ENCODE measurements at regions not wholly inside any gene's neighbourhood (a gene's known extent, or its start where the extent isn't known, plus 50 kb on each side); places are given as distances from the start of the nearest gene placed in this dataset.

DNA sequence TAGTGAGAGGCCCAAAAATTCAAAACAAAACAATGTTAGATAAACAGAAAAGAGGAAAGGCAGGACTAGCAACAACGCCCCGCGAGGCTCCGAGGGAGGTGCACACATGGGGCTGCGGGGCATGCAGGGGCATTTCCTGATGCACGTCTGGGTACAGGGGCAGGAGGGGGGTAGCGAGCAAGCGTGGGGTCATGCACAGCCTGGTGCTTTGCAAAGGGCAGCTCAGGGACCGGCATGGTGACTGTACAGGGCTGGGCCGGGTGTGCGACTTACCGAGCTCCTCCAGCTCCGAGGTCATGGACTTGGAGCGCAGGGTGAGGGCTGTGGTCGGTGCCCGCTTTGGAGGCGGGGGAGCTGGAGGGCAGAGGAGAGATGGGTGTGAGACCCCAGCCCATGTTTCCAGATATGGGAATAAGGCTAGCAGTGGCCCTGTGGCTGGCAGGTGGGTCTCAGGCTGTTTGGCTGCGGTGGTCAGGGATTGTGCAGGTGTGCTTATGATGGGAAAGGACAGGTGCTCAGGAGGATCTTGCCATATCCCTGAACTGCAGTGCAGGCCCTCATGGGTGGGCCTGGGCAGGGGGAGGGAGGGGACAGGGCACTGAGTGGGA is 103.7 kb downstream of the CTTN start:
- Histone ChIP-seq H3K27me3 (no peaks in the 10 kb centered on the region), H3K4me1 (no peaks in the 10 kb centered on the region), H3K4me3 (replicated peaks in 1 of 3) (no peak overlapping the region), H3K36me3 (no peaks in the 10 kb centered on the region), H3K9me3 (no peaks in the 10 kb centered on the region), H3K27ac (no peak overlapping the region)
- intact Hi-C loops (cut with DNase I), result no loop called here
- no peak for DNase-seq
- TF ChIP-seq, protein P1, sequence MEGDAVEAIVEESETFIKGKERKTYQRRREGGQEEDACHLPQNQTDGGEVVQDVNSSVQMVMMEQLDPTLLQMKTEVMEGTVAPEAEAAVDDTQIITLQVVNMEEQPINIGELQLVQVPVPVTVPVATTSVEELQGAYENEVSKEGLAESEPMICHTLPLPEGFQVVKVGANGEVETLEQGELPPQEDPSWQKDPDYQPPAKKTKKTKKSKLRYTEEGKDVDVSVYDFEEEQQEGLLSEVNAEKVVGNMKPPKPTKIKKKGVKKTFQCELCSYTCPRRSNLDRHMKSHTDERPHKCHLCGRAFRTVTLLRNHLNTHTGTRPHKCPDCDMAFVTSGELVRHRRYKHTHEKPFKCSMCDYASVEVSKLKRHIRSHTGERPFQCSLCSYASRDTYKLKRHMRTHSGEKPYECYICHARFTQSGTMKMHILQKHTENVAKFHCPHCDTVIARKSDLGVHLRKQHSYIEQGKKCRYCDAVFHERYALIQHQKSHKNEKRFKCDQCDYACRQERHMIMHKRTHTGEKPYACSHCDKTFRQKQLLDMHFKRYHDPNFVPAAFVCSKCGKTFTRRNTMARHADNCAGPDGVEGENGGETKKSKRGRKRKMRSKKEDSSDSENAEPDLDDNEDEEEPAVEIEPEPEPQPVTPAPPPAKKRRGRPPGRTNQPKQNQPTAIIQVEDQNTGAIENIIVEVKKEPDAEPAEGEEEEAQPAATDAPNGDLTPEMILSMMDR (IDR thresholded peaks at IDR 0.05), result no peak
- TF ChIP-seq POLR2A (IDR thresholded peaks at IDR 0.05), result no peak
- 84 to 86% methylated on average over 13 to 18 of the region's 18 CpGs for WGBS, 2 donors

DNA sequence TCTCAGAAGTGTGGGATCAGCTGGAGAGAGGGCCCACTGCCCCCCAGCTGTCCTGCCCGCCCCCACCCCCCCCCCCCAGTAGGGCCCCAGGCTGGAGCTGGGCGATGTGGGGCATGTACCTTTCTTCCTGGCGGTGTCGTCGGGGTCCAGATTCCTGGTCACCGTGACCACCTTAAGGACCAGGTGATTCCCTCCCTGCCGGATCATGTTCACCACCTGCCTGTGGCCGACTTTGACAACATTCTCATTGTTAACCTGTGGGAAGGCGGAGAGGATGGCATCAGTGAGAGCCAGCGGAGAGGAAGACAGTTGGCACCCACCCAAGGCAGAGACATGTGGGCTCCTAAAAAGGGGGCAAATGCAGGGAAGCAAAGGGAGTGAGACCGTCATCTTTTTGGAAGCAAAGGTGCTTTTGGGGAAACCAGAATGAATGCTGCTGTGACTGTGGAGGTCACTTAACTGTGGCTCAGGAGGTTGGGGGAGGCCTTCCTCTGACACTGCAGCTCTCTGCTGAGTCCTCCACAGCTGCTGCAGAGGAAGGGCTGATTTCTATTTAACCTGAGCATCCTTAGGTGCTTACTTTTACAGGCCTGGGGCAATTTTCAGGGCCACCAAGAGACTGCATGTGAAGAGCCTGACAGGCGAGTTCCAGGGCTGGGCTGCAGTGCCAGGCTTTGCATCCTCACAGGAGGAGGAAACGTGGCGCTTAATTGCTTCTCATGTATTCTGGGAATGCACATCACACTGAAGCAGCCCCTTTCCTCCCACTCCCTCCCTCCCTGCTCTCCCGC is 104.5 kb downstream of the CTTN start:
- Histone ChIP-seq H3K27ac (no peak overlapping the region), H3K4me1 (no peaks in the 10 kb centered on the region), H3K27me3 (no peaks in the 10 kb centered on the region), H3K36me3 (no peaks in the 10 kb centered on the region), H3K9me3 (no peaks in the 10 kb centered on the region), H3K4me3 (replicated peaks in 1 of 3) (no peak overlapping the region)
- no peak for DNase-seq
- no peak for TF ChIP-seq POLR2A (IDR thresholded peaks at IDR 0.05)
- TF ChIP-seq, protein P1 (IDR thresholded peaks at IDR 0.05), result no peak
- 83 to 86% methylated on average over 10 to 15 of the region's 15 CpGs for WGBS, 2 donors
- intact Hi-C loops (cut with DNase I), result no loop called here

DNA sequence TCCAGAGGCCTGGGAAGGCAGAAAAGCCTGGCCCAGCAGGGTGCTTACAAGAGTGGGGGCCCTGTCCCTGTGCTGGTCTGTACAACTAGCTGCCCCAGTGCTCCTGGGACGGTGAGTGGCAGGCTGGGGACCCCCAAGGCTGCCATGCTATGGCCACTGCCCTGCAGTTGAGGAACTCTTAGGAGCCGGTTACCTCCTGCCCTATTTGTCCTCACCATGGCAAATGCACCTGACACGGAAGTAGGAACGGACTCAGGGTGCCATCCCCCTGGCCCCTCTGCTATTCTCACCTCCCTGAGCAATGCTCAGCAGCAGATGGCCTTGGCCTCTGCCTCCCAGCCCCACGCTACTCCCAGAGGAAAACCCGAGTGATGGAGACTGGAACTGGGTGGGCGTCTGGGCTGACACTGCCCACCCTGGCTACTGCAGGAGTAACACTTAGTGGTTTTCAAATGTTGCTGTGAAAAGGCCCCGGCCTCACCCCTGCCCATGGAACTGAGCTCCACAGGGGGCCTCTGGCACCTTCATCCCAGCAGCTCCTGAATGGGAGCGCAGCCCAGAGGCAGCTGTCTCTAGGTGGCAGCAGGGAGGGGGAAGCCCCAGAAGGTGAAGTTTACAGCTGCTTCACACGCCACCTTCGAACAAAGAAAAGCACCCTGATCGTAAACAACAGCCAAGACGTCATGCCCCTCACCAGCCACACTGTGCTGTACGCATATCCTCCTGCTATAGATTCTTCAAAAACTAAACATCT is 105.3 kb downstream of the CTTN start:
- 82 to 89% methylated on average over 10 to 13 of the region's 14 CpGs for WGBS, 2 donors
- no peak for DNase-seq

DNA sequence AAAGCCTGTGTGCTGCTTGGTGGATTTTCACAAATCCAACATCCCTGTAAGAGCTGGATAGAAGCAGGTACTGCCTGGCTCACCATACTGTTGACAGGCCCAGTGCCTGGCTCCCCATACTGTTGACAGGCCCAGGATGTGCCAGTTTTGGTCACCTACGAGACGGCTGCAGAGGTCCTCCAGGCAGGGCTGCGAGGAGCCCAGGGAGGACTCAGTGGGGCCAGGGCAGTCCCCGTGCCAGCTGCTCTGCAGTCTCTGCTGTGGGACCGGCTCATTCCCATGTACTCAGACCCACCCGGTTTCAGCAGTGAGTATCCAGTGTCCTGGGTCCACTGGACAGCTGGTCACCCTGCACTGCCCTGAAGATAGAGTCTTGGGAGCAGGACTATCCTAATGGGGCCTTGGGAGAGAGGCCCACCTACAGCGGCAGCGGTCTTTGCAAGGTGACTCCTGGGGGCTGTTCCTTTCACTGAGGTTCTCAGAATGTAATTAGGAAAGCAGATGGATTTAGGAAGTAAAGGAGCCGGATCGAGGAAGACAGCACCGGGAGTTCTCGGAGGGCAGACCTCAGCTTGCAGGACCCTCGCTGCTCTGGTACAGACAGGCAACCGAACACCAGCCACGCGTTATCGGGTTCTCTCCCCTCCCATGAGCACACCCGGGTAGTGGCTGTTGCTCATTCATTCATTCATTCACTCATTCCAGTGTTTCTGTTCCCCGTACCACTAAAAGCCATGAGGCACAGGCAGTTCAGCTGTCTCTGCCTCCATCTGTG is 106.1 kb downstream of the CTTN start:
- H3K4me1 ChIP-seq, result no peaks in the 10 kb centered on the region
- no peaks in the 10 kb centered on the region for H3K9me3 ChIP-seq
- no peak for TF ChIP-seq POLR2A (IDR thresholded peaks at IDR 0.05)
- TF ChIP-seq, protein P1 (IDR thresholded peaks at IDR 0.05), result no peak
- no peak for DNase-seq
- H3K4me3 ChIP-seq (replicated peaks in 1 of 3), result no peak overlapping the region
- H3K27ac ChIP-seq, result no peak overlapping the region
- WGBS, 2 donors, result 92 to 94% methylated on average over 13 to 18 of the region's 19 CpGs
- H3K36me3 ChIP-seq, result no peaks in the 10 kb centered on the region
- H3K27me3 ChIP-seq, result no peaks in the 10 kb centered on the region
- intact Hi-C loops (cut with DNase I), result no loop called here

More for the DNA sequence above, 105.3 kb downstream of the CTTN start:
- intact Hi-C loops (cut with DNase I), result no loop called here
- no peak overlapping the region for H3K27ac ChIP-seq
- H3K4me1 ChIP-seq, result no peaks in the 10 kb centered on the region
- no peaks in the 10 kb centered on the region for H3K36me3 ChIP-seq
- H3K27me3 ChIP-seq, result no peaks in the 10 kb centered on the region
- TF ChIP-seq, protein P1 (IDR thresholded peaks at IDR 0.05), result no peak
- no peak for TF ChIP-seq POLR2A (IDR thresholded peaks at IDR 0.05)
- H3K9me3 ChIP-seq, result no peaks in the 10 kb centered on the region
- H3K4me3 ChIP-seq (replicated peaks in 1 of 3), result no peak overlapping the region

Measured in thyroid gland (tissue), 4 donors.